Activated CD8-positive, alpha-beta memory T cell treated with anti-CD3 and anti-CD28 coated beads for 4 hours (primary cell): ENCODE measurements at regions not wholly inside any gene's neighbourhood (a gene's known extent, or its start where the extent isn't known, plus 50 kb on each side); places are given as distances from the start of the nearest gene placed in this dataset.

Source experiments
- DNase-seq, 2 donors: peaks; one replicate each; pipeline ENCODE4 v3.0.0-alpha.2; 2020; ENCODE audit warnings: low read depth in 2 of 2

- DNase-seq: no peak
Observed at GRCh38 chr5:109945097-109945678, 255.5 kb downstream of the MAN2A1 start.

GRCh38 chr5:109945723-109946480 lies 256.2 kb downstream of the MAN2A1 start:
- DNase-seq: no peak

GRCh38 chr5:109946610-109947009 lies 256.9 kb downstream of the MAN2A1 start:
- DNase-seq: no peak

GRCh38 chr5:109947667-109948066 lies 257.9 kb downstream of the MAN2A1 start:
- no peak for DNase-seq

- DNase-seq: no peak
Observed at GRCh38 chr5:109950634-109951033, 260.9 kb downstream of the MAN2A1 start.

GRCh38 chr5:109951348-109951747 lies 261.6 kb downstream of the MAN2A1 start:
- no peak for DNase-seq

- DNase-seq: no peak
Observed at GRCh38 chr5:109951758-109952157, 262.0 kb downstream of the MAN2A1 start.

GRCh38 chr5:109953761-109954160 lies 264.0 kb downstream of the MAN2A1 start:
- DNase-seq: no peak

GRCh38 chr5:109956884-109957283 lies 267.2 kb downstream of the MAN2A1 start:
- no peak for DNase-seq

- no peak for DNase-seq
Observed at GRCh38 chr5:109958082-109958481, 268.4 kb downstream of the MAN2A1 start.

GRCh38 chr5:109959652-109960051 lies 269.9 kb downstream of the MAN2A1 start:
- no peak for DNase-seq

- no peak for DNase-seq
Observed at GRCh38 chr5:109961751-109962150, 272.0 kb downstream of the MAN2A1 start.

GRCh38 chr5:109962882-109963603 lies 273.3 kb downstream of the MAN2A1 start:
- no peak for DNase-seq

GRCh38 chr5:109964136-109964535 lies 274.4 kb downstream of the MAN2A1 start:
- DNase-seq: no peak

- DNase-seq: no peak
Observed at GRCh38 chr5:109965634-109966033, 275.9 kb downstream of the MAN2A1 start.

GRCh38 chr5:109971968-109972367 lies 282.2 kb downstream of the MAN2A1 start:
- DNase-seq: no peak

- no peak for DNase-seq
Observed at GRCh38 chr5:109981979-109982378, 292.3 kb downstream of the MAN2A1 start.

GRCh38 chr5:109982966-109983534 lies 293.3 kb downstream of the MAN2A1 start:
- DNase-seq: no peak

- no peak for DNase-seq
Observed at GRCh38 chr5:109986726-109987125, 297.0 kb downstream of the MAN2A1 start.

GRCh38 chr5:109987355-109987754 lies 297.6 kb downstream of the MAN2A1 start:
- no peak for DNase-seq

GRCh38 chr5:109987970-109988369 lies 298.2 kb downstream of the MAN2A1 start:
- no peak for DNase-seq

- DNase-seq: no peak
Observed at GRCh38 chr5:109989161-109989560, 299.4 kb downstream of the MAN2A1 start.
